ENCODE measurements at regions not wholly inside any gene's neighbourhood (a gene's known extent, or its start where the extent isn't known, plus 50 kb on each side); places are given as distances from the start of the nearest gene placed in this dataset.

GRCh38 chr10:44715136-44715535, 196.0 kb upstream of the TMEM72 start:
- no peak overlapping the region for H3K4me3 ChIP-seq (replicated peaks; ENCODE audit: low read depth, low read length)
- DNase-seq (ENCODE audit: extremely low read depth, low read depth): no peak
- TF ChIP-seq, protein P1, sequence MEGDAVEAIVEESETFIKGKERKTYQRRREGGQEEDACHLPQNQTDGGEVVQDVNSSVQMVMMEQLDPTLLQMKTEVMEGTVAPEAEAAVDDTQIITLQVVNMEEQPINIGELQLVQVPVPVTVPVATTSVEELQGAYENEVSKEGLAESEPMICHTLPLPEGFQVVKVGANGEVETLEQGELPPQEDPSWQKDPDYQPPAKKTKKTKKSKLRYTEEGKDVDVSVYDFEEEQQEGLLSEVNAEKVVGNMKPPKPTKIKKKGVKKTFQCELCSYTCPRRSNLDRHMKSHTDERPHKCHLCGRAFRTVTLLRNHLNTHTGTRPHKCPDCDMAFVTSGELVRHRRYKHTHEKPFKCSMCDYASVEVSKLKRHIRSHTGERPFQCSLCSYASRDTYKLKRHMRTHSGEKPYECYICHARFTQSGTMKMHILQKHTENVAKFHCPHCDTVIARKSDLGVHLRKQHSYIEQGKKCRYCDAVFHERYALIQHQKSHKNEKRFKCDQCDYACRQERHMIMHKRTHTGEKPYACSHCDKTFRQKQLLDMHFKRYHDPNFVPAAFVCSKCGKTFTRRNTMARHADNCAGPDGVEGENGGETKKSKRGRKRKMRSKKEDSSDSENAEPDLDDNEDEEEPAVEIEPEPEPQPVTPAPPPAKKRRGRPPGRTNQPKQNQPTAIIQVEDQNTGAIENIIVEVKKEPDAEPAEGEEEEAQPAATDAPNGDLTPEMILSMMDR (IDR thresholded peaks at IDR 0.05; ENCODE audit: low read depth, low read length, missing control alignments): no peak

- DNase-seq (ENCODE audit: extremely low read depth, low read depth): no peak
- TF ChIP-seq, protein P1 (IDR thresholded peaks at IDR 0.05; ENCODE audit: low read depth, low read length, missing control alignments): no peak
- H3K4me3 ChIP-seq (replicated peaks; ENCODE audit: low read depth, low read length): no peak overlapping the region
Observed at GRCh38 chr10:44716470-44717015, 194.6 kb upstream of the TMEM72 start.

GRCh38 chr10:44723082-44723481, 188.1 kb upstream of the TMEM72 start:
- TF ChIP-seq, protein P1 (IDR thresholded peaks at IDR 0.05; ENCODE audit: low read depth, low read length, missing control alignments): no peak
- no peak for DNase-seq (ENCODE audit: extremely low read depth, low read depth)
- H3K4me3 ChIP-seq (replicated peaks; ENCODE audit: low read depth, low read length): no peak overlapping the region

DNA sequence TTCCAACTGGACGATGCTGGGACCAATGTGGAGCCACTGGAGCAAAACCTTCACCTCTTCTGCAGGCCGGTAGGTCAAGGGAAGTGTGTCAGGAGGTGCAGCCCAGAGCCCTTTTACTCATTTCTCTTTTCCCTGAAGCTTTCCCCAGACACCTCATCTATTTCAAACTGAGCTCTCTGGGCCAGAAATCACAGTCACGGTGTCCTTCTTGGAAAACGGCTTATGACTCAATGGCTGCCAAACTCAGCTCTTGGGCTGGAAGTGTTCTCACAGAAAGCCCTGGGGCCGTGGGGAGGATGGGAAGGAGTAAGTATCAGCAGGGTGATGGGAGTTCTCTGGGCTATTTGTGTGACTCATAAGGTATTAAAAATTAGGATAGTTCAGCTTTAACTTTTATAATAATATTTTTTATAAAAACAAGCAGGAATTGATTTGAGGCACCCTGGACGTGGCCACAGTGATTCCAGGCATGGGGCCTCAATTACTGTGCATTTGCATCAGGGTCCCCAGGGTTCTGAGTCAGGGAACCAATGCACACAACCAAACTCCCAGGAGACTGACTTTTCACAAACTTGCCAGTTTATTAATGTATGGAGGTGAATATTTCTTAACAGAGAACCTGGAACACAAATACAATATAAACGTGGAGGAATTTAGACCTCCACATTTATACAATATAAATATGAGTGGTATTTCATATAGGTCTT, 187.4 kb upstream of the TMEM72 start:
- H3K4me3 ChIP-seq (replicated peaks; ENCODE audit: low read depth, low read length): no peak overlapping the region
- DNase-seq (ENCODE audit: extremely low read depth, low read depth): no peak
- TF ChIP-seq, protein P1 (IDR thresholded peaks at IDR 0.05; ENCODE audit: low read depth, low read length, missing control alignments): no peak

GRCh38 chr10:44724415-44725174, 186.5 kb upstream of the TMEM72 start:
- DNase-seq (ENCODE audit: extremely low read depth, low read depth): no peak
- H3K4me3 ChIP-seq (replicated peaks; ENCODE audit: low read depth, low read length): no peak overlapping the region
- TF ChIP-seq, protein P1 (IDR thresholded peaks at IDR 0.05; ENCODE audit: low read depth, low read length, missing control alignments): no peak

GRCh38 chr10:44725404-44725803, 185.7 kb upstream of the TMEM72 start:
- TF ChIP-seq, protein P1 (IDR thresholded peaks at IDR 0.05; ENCODE audit: low read depth, low read length, missing control alignments): no peak
- H3K4me3 ChIP-seq (replicated peaks; ENCODE audit: low read depth, low read length): no peak overlapping the region
- DNase-seq (ENCODE audit: extremely low read depth, low read depth): no peak
